ENCODE measurements at regions not wholly inside any gene's neighbourhood (a gene's known extent, or its start where the extent isn't known, plus 50 kb on each side); places are given as distances from the start of the nearest gene placed in this dataset.
"Not testable (repeated sequence)": the region's sequence is repeated elsewhere in the genome, so short reads cannot be mapped to it uniquely, and the experiment has no call there.

- TF ChIP-seq CTCF (conservative IDR thresholded peaks at IDR 0.05; ENCODE audit: low read depth, low read length), result no peak
- H4K20me1 ChIP-seq (ENCODE audit: insufficient read depth), result no peaks in the 10 kb centered on the region
- H3K4me2 ChIP-seq, result no peak overlapping the region
- H3K79me2 ChIP-seq (ENCODE audit: insufficient read depth, low read depth), result no peaks in the 10 kb centered on the region
- no peaks in the 10 kb centered on the region for H3K27me3 ChIP-seq (ENCODE audit: insufficient read depth, low read depth)
- H3K9ac ChIP-seq, result no peak overlapping the region
- H3K4me3 ChIP-seq (IDR thresholded peaks at IDR 0.05; ENCODE audit: insufficient read depth, low read depth, low read length), result no peak overlapping the region
- no peaks in the 10 kb centered on the region for H3K36me3 ChIP-seq (ENCODE audit: insufficient read depth)
- no peak overlapping the region for H2AFZ ChIP-seq (ENCODE audit: low read depth)
- no peaks in the 10 kb centered on the region for H3K4me1 ChIP-seq (ENCODE audit: low read depth, poor library complexity, severe bottlenecking)
- no peak overlapping the region for H3K27ac ChIP-seq
Measured at GRCh38 chrX:69062493-69062892, 102.8 kb downstream of the PJA1 start.

DNA sequence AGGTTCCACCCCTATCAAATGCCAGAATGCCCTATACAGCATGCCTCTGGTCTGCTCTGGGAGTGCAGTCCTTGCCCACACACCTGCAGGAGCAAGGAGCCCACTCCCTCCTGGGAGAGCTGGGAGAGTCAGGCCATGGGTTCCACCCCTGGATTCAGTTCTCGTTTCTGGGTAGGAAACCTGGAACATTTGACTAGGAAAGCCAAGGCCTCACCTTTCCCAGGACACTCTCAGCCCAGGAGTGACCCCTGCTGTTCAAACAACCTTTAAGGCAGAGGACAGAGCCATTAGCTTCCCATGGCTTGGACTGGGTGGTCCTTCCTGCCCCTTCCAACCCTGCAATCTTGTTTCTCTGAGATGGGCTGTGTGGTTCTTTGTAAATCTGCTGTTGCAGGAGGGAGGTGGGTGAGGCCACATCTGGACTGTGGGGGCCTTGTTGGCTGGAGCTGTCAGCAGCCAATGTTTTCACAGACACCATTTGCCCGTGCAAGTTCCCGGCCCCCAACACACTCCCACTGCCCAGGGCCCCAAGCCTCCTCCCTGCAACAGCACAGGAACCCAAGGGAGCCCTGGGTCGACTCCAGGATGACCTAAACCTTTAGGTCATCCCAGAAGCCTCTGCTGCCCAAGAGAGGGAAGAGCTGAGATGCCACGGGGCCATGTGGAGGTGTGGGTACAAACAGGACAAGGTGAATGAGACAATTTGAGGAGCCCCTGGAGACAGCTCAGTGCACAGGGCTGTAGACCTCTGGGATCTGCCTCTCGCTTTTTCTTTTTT lies 104.4 kb downstream of the PJA1 start:
- no peak overlapping the region for H2AFZ ChIP-seq (ENCODE audit: low read depth)
- no peak overlapping the region for H3K4me3 ChIP-seq (IDR thresholded peaks at IDR 0.05; ENCODE audit: insufficient read depth, low read depth, low read length)
- H4K20me1 ChIP-seq (ENCODE audit: insufficient read depth), result no peaks in the 10 kb centered on the region
- H3K36me3 ChIP-seq (ENCODE audit: insufficient read depth), result no peaks in the 10 kb centered on the region
- H3K4me1 ChIP-seq (ENCODE audit: low read depth, poor library complexity, severe bottlenecking), result no peaks in the 10 kb centered on the region
- no peak overlapping the region for H3K4me2 ChIP-seq
- no peak for TF ChIP-seq CTCF (conservative IDR thresholded peaks at IDR 0.05; ENCODE audit: low read depth, low read length)
- no peak overlapping the region for H3K27ac ChIP-seq
- H3K27me3 ChIP-seq (ENCODE audit: insufficient read depth, low read depth), result no peaks in the 10 kb centered on the region
- no peaks in the 10 kb centered on the region for H3K79me2 ChIP-seq (ENCODE audit: insufficient read depth, low read depth)
- H3K9ac ChIP-seq, result no peak overlapping the region

GRCh38 chrX:69055193-69055592 lies 110.1 kb downstream of the PJA1 start:
- Histone ChIP-seq H3K9ac (no peak overlapping the region), H3K4me2 (no peak overlapping the region), H4K20me1 (ENCODE audit: insufficient read depth) (no peaks in the 10 kb centered on the region), H3K4me1 (ENCODE audit: low read depth, poor library complexity, severe bottlenecking) (no peaks in the 10 kb centered on the region), H3K4me3 (IDR thresholded peaks at IDR 0.05; ENCODE audit: insufficient read depth, low read depth, low read length) (no peak overlapping the region), H2AFZ (ENCODE audit: low read depth) (no peak overlapping the region), H3K27ac (no peak overlapping the region), H3K79me2 (ENCODE audit: insufficient read depth, low read depth) (no peaks in the 10 kb centered on the region), H3K36me3 (ENCODE audit: insufficient read depth) (no peaks in the 10 kb centered on the region), H3K27me3 (ENCODE audit: insufficient read depth, low read depth) (no peaks in the 10 kb centered on the region)
- TF ChIP-seq CTCF (conservative IDR thresholded peaks at IDR 0.05; ENCODE audit: low read depth, low read length), result no peak

GRCh38 chrX:69054497-69054896 lies 110.8 kb downstream of the PJA1 start:
- H3K27me3 ChIP-seq (ENCODE audit: insufficient read depth, low read depth); H3K36me3 ChIP-seq (ENCODE audit: insufficient read depth); H3K4me2 ChIP-seq; H2AFZ ChIP-seq (ENCODE audit: low read depth); H4K20me1 ChIP-seq (ENCODE audit: insufficient read depth); H3K4me3 ChIP-seq (IDR thresholded peaks at IDR 0.05; ENCODE audit: insufficient read depth, low read depth, low read length); H3K9ac ChIP-seq; H3K27ac ChIP-seq; H3K4me1 ChIP-seq (ENCODE audit: low read depth, poor library complexity, severe bottlenecking); H3K79me2 ChIP-seq (ENCODE audit: insufficient read depth, low read depth): not testable (repeated sequence)

GRCh38 chrX:69051901-69052300 lies 113.4 kb downstream of the PJA1 start:
- Histone ChIP-seq H3K27me3 (ENCODE audit: insufficient read depth, low read depth) (no peaks in the 10 kb centered on the region), H3K4me3 (IDR thresholded peaks at IDR 0.05; ENCODE audit: insufficient read depth, low read depth, low read length) (no peak overlapping the region), H3K27ac (no peak overlapping the region), H4K20me1 (ENCODE audit: insufficient read depth) (no peaks in the 10 kb centered on the region), H3K9ac (no peak overlapping the region), H3K4me1 (ENCODE audit: low read depth, poor library complexity, severe bottlenecking) (no peaks in the 10 kb centered on the region), H3K36me3 (ENCODE audit: insufficient read depth) (no peaks in the 10 kb centered on the region), H3K79me2 (ENCODE audit: insufficient read depth, low read depth) (no peaks in the 10 kb centered on the region), H3K4me2 (no peak overlapping the region), H2AFZ (ENCODE audit: low read depth) (no peak overlapping the region)
- TF ChIP-seq CTCF (conservative IDR thresholded peaks at IDR 0.05; ENCODE audit: low read depth, low read length), result no peak

Measured in KMS-11 (cell line).